ENCODE measurements at regions not wholly inside any gene's neighbourhood (a gene's known extent, or its start where the extent isn't known, plus 50 kb on each side); places are given as distances from the start of the nearest gene placed in this dataset.

DNA sequence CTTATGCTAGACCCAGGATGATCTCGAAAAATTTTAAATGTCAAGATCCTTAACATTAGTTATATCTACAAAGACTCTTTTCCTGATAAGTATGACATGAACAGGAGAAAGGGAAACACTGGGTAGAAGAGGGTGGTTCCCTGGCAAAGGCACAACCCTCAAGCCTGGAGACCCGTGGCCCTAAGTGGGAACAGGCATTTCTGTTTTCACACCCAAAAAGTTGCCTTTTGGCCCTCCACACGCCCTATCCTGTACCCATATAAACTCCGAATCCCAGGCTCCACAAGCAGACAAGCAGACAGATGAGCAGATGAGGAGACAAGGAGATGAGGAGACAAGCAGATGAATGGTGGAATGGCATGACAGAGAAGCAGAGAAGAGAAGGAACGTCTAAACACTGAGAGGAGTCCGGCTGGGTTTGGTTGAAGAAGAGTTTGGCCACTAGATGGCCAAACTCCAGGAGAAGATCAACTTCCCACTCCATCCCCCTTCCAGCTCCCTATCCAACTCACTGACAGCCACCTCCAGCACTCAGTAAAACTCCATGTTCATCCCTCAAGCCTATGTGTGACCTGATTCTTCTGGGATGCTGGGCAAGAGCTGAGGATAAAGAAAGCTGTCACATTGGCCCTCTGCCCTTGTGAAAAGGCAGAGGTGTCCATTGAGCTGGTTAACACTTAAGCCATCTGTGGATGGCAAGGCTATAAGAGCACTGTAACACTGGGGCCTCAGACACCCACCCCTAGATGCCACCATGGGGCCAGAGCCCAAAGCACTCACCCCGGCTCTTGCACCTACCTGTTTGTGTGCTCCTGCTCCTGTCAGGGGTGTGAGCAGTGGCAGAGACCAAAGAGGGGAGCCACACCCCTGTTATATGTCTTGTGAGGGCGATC is 139.6 kb upstream of the FAM20A start:
- no peak for DNase-seq (ENCODE audit: low read depth)

DNA sequence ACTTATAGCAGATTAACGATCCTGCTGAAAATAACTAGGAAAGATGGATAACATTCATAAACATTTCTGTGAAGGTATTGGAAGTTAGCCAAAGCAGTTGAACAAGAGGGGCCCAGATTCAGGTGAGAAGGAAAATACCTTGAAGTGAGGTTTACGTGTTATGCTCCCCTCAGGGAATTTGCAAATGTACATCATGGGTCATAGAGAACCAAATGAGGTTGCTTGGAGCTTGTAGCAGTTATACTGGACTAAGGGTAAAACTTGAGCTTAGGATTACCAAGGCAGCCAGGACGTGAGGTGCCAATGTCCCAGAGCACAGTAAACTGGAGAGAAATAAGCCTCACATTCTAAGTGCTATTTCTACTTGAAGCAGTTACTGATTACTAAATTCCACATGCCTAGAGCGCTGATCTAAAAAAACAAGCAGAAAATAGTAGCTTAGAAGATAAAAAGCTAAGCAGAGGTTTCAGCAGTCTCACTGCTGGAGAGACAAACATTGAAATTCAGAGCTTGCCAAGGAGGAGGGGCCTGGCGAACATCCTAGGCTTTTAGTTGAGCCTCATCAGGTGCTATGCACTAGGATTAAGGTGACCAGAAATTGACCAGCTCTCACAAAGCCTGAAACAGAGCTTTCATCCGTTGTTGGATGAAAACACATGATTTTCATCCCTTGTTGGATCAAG is 136.7 kb upstream of the FAM20A start:
- no peak for DNase-seq (ENCODE audit: low read depth)

DNA sequence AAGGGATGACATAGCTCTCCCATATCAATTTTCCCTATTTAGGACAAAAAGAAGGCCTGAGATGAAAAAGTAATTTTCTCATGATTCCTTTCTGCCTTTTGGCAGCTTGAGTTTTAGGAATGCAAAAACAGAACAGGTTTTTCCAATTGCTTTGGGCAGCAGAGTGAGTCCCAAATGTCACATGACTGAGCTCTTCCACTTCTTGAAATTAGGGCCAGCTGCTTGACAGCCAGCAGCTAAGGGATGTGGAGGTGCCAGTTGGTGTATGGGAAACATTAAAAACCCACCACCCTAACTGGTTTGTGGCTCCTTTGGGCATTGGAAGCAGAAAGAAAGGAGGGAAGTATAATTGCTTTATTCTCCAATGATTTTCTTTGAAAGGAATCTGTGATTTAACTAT is 133.8 kb upstream of the FAM20A start:
- DNase-seq (ENCODE audit: low read depth) = no peak

DNA sequence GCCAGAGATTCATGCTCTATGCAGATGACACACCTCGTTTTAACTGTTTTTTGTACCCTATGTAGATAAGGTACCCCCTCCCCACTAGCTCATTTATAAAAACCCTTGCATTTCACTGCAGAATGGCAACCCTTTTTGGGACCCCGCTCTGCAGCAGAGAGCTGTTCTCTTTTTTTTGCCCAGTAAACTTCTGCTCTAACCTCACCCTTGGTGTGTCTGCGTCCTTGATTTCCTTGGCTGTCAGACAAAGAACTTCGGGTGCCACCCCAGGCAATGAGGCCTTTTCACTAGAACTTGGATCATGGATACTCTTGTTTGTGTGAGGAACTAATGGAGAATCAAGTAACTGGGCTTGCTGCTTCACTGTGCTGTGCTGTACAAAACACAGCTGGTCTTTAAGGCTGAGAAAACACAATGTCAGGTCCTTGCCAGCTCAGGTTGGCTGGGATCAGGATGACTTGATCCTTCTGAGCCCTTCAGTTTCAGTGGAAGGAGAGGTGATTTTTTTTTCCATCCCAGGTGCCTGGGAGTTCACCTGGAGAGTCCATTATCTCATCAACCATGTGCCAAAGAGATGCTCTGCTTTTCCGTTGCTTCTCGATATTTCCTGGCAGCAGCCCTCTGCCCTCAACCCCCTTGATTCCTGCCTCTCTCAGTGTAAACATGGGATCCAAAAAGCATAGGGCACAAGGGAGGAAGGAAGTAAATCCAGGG is 133.2 kb upstream of the FAM20A start:
- no peak for DNase-seq (ENCODE audit: low read depth)

DNA sequence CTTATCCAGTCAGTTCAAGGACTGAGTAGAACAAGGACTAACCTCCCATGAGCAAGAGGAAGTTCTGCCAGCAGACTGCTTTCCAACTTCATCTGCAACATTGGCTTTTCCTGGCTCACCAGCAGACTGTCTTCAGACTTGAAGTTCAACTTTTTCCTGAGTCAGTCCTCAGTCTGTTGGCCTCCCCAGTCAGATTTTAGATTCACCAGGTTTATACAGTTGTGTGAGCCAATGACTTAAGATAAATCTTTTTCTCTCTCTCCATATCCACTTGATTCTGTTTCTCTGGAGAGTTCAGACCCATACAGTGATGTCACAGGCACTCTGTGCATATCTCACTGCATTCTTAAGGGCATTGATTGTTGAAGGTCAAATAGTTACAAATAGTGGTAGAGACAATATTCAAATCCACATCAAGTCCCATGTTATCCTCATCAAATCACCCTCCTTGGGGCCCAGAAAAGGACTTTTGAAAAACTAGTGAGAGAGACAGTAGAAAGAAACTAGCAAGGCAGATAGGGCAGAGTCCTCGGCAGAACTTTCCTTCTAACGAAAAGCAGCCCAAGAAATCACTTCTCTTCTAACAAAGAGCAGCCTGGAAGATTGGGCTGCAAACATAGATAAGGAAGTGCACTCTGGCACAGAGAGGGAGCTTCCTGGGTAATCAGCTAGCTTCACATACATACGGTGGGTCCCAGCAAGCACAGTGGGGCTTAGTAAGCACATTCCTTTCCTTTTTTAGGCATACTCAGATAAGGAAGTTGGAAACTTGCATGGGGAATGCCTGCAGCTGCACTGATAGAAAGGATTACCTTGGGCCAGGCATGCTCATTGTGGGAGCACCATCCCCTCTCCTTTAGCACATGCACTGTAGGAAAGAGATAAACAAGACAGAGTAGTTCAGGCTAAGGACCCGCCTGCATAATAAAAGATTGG is 132.3 kb upstream of the FAM20A start:
- DNase-seq (ENCODE audit: low read depth) = peak; percentile 78

DNA sequence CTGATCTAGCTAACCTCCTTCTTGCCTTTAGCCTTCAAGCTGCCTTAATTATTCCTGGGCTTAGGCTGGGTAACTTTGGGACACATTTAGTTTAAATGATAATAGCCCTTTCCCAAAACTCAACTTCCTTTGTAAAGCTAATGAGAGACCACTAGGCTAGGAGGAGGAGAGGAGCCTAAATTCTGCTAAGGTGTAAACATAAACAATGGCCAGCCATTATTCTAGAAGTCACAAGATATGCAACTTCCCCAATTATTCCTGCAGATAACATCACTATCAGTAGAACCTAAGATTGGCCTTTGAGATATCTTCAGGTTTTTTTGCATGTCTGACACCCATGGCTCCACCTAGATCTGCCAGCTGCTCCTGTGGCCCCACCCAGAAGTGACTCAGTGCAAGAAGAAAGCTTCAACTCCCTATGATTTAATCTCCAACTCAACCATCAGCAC is 131.2 kb upstream of the FAM20A start:
- no peak for DNase-seq (ENCODE audit: low read depth)

DNA sequence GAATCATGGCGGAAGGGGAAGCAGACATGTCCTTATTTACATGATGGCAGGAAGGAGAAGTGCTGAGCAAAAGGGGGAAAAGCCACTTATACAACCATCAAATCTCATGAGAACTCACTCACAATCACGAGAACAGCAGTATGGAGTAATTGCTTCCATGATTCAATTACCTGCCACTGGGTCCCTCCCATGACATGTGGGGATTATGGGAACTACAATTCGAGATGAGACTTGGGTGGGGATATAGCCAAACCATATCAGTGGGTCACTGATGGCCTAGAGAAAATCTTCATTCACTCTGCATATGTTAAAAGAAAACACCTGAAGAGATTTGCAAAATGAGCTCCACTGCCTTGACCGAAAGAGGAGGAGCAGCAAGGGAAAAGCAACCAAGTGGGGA is 130.3 kb upstream of the FAM20A start:
- no peak for DNase-seq (ENCODE audit: low read depth)

DNA sequence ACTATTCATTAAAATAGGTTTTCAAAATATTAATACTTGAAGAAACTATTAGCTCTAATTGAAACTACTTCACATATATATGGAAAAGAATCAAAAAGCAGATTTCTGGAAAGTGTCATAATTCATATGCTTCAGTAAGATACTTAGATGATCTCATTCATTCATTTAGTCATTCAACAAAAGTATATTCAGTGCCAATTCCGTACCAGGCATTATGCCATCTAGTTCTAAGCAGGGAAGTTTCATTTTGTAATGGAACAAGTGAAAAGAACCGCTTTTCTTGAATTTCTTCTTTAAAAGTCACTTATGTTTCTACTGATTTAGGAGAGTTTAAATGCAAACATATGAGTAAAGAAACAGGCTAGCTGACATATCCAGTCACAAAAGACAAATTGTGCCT is 118.3 kb upstream of the FAM20A start:
- no peak for DNase-seq (ENCODE audit: low read depth)

DNA sequence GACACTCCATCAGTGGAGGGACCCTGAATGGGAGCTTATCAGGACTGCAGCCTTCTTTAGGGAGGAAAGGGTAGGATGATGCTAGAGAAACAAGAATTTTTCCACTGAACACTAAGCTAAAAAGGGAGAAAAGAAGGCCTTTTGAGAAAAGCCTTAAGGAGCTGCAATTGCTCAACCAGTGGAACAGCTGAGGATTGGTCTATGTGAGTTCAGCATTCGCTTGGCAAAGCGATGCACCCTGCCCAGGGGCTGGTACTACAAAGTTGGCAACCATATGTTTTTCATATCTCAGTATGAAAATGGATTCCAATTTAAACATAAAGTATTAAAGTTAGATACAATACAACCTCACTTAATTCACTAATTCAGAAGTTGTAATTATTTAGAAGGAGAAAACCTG is 117.8 kb upstream of the FAM20A start:
- no peak for DNase-seq (ENCODE audit: low read depth)

DNA sequence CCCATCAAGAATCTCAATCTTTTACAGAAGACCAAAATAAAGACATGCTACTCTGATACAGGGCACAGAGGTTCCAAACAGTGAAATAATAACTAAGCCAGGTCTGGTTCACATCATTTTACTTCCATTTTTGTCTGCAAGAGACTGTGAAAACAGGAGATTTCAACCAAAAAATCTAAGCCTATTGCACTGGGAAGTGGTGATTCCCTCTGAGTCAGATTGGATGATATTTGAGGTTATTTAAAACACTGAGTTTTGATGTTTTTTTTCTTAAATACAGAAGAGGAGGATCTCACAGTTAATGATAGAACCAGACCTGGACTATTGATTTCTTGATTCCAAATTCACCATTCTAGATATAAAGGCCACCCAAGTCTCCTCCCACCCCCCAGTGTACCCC is 117.3 kb upstream of the FAM20A start:
- DNase-seq (ENCODE audit: low read depth) = no peak

DNA sequence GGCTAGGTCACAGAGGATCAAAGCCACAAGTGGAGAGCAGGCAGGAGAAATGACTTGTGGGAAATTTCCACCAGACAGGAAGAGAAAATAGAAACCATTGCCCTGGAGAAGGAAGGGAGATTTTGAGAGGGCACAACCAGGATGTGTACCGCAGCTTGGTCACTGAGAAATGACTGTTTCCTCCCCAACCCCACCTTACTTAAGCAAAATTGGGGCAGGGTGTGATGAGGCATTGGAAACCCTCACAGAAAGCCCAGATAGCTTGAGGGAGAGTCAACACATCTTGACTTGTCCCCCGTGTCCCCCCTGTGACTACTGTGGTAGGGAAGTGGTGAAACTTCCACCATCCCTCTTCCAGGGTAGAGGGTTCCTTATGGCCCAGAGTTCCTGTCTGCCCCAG is 113.5 kb upstream of the FAM20A start:
- no peak for DNase-seq (ENCODE audit: low read depth)

DNA sequence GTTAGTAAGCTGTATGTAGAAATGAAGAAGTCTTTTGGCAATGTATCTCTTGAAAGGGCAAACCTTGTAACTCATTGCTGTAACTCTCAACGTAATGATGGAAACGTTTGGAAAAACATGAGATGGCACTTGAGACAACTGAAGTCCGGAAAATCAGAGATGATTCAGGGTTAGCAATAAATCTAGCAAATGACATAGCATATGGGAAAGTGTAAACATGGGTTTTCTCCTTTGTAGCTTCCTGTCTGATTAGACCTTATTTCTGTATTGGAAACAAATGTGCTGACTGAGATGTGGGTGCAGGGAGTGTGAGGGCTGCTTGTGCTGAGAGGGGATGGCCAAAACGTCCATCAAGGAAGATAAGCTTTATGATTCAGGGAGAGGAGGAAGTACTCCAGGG is 110.7 kb upstream of the FAM20A start:
- DNase-seq (ENCODE audit: low read depth) = peak; percentile 79

DNA sequence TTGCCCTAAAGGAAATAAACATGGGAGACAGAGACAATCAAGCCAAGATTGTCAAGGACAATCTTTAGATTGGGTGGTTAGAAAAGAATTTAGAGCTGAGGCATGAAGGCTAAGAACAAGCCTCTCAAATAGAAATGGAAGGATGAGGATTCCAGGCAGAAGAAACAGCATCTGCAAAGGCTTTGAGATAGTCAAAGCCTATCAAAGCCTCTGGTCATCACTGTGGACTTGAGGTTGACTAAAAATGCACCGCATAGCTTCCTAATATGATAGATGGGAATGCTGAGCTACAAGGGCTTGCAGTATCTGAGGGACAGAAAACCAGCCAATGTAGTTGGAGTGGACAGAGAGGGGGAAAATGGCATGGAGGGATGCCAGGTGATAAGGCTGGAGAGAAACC is 109.8 kb upstream of the FAM20A start:
- DNase-seq (ENCODE audit: low read depth) = peak; percentile 60

DNA sequence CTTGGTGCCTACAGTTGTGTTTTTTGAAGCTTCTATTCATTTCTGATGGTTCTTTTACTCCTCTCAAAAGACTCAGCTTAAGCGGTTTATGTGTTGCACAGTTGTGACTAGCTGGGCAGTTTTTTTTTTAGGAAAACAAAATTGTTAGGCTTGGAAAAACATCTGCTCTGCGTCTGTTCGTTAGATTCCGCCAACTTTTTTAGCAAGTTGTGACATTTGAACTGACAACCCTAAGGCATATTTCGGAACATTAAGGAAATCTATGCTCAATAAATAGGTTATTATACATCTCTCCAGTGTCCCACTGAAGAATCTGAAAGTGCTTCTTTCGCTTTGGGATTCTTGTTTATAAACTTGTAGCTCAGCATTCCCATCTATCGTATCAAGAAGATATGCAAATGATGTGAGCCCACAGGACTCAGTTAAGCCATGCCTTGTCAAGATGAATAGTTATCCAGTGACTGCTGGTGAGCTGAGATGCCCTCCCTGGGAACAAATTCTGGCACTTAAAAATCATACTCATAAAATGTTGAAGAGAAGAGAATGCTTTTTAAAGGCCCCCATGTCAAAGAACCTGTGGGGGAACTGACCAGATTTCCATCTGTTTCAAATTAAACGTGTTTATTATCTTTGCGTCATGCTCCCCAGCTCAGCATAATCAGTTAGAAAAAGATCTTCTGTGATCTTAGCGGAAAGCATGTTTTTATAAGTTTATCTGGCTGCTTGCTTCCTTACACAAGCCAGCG is 109.0 kb upstream of the FAM20A start:
- peak; percentile 96 for DNase-seq (ENCODE audit: low read depth)

DNA sequence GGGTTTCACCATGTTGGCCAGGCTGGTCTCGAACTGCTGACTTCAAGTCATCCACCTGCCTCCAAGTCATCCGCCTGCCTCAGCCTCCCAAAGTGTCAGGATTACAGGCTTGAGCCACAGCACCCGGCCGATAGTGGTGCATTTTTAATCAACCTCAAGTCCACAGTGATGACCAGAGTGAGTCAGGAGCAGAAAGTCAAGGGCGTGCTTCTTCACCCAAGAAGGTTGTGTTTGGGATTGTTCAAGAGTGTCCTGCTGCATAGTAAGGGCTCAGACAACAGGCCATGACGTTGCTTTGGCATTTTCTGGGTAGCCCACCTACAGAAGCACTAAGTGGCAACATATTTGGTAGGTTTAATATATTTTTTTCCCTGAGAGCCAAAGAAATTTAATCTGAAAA is 108.3 kb upstream of the FAM20A start:
- DNase-seq (ENCODE audit: low read depth) = peak; percentile 27

DNA sequence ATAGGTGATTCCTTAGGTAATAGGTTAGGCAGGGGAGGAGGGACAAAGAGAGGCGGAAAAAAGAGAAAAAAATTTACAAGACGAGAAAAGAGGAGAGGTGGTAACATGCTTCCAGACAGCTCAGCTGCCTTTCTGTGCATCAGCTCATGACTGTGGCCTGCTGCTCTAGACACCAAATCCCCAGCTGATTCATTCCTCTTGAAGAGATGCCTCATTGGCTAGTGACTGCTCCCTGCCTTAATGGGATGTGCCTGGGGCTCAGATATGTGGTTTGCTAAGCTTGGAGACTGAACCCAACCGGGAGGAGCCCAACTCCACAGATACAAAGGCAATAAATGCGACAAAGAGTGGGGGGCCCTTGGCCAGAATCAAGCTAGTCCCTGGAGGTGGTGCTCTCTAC is 105.9 kb upstream of the FAM20A start:
- DNase-seq (ENCODE audit: low read depth) = peak; percentile 88

DNA sequence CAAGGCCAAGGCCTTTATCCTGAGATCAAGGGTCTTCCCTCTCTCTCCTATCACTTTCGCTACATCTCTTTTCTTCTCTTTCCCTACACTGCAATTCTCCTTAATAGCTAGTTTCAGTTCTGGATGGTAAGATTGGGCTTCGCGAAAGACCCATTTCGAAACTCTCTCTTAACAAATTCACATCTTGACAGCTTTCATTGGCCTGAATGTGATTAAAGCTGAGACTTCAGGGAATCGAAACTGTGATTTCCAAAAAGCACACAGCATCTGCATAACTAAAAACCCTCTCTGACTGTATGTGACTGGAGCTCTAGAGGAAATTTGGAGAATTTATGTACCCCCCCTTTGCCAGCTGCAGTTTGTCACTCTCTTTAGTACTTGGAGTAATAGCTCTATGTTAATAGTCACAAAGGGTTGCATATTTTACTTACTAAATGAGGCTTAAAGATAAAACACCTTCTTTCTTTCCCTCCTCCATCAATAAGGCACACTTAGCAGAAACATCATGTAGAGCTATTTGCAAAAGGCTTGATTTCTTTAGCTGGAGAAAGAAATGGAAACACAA is 105.3 kb upstream of the FAM20A start:
- no peak for DNase-seq (ENCODE audit: low read depth)

DNA sequence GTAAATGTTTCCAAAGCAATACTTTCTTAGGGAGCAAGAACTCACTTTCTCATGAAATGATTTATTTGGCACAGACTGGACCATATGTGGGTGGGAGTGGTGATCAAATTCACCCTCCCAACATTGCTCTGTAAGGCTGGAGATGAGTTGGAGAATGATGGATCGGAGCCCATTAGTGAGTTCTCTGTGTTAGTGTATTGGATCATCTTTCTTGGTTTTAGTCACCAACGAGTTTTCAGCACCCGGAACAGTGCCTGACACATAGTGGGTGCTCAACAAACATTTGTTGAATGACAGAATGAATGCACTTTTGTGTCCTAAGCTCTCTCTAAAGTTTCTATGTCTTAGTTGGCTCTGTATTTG is 104.5 kb upstream of the FAM20A start:
- no peak for DNase-seq (ENCODE audit: low read depth)

DNA sequence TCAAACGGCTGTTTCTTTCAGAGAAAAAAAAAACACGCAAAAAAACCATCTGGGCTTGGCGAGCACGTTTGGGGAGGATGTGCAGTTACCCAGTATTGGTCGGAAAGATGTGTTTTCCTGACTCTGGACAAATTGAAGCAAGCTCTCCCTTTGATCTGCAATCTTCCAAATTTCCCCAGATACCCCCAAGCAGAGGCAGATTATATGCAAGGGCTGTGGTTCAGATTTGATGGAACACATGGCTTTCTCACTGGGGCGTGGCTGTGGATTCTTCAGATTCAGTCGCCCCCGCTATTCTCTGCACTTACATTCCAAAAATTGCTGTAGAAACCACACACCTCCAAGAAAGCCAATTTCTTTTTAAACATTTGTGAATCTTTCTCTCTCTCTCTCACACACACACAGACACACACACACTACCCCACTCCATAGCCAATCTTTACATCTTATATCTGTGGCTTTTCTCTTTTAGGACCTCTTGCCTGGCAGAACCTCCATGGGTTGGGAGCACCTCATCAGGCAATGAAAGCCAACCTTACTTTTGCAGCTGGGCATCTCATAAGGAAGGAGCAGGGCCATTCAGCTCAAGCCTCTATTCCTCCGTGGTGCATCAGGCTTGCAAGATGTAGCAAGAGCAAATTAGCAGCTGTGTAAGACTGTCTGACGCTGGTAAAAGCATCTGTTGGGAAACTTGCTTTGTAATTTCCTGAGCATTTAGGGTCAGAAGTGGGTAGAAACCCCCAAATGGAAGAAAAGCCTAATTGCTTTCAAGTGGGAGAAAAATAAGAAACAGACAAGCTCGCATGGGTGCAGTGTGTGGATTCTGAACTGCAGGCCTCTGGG is 103.9 kb upstream of the FAM20A start:
- peak; percentile 86 for DNase-seq (ENCODE audit: low read depth)

DNA sequence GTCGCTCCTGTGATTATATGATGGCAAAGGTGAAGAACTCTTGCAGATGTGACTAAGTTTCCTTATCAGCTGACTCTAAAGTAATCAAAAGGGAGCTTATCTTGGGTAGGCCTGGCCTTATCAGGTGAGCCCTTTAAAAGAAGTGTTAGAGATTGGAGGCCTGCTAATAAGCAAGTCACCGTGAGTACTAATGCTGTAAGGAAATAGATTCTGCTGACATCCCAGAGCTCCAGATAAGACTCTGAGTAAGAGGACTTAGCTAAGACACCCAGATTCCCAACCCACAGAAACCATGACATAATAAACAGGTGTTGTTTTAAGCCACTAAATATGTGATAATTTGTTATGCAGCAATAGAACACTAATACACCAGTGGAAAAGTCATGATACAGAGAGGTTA is 99.9 kb upstream of the FAM20A start:
- DNase-seq (ENCODE audit: low read depth) = no peak
